HPDE6-E6E7 (cell line): ENCODE measurements at regions not wholly inside any gene's neighbourhood (a gene's known extent, or its start where the extent isn't known, plus 50 kb on each side); places are given as distances from the start of the nearest gene placed in this dataset.
"Not testable (repeated sequence)": the region's sequence is repeated elsewhere in the genome, so short reads cannot be mapped to it uniquely, and the experiment has no call there.

Source experiments
- DNase-seq: peaks from one replicate; pipeline ENCODE4 v3.0.0; 2011; ENCODE audit warnings: missing footprints; ENCODE audit errors: extremely low spot score

- no peak for DNase-seq
These were observed 193.3 kb downstream of the CEP135 start for GRCh38 chr4:56142088-56142487.

- no peak for DNase-seq
These were observed 190.6 kb downstream of the CEP135 start for GRCh38 chr4:56139241-56139827.

GRCh38 chr4:56134834-56135233, 186.1 kb downstream of the CEP135 start:
- DNase-seq: not testable (repeated sequence)

- peak; percentile 7 for DNase-seq
These were observed 185.5 kb downstream of the CEP135 start for GRCh38 chr4:56134266-56134665.

GRCh38 chr4:56132835-56133234, 184.1 kb downstream of the CEP135 start:
- DNase-seq: no peak

- DNase-seq: not testable (repeated sequence)
These were observed 183.4 kb downstream of the CEP135 start for GRCh38 chr4:56132188-56132587.

- DNase-seq: no peak
These were observed 181.9 kb downstream of the CEP135 start for GRCh38 chr4:56130606-56131155.

- DNase-seq: peak; percentile 29
These were observed 180.7 kb downstream of the CEP135 start for GRCh38 chr4:56129431-56129861.

GRCh38 chr4:56128213-56128612, 179.5 kb downstream of the CEP135 start:
- DNase-seq: no peak

GRCh38 chr4:56127716-56128115, 179.0 kb downstream of the CEP135 start:
- no peak for DNase-seq

GRCh38 chr4:56123547-56123946, 174.8 kb downstream of the CEP135 start:
- DNase-seq: no peak

GRCh38 chr4:56123051-56123450, 174.3 kb downstream of the CEP135 start:
- DNase-seq: no peak

GRCh38 chr4:56118845-56119244, 170.1 kb downstream of the CEP135 start:
- DNase-seq: no peak

- no peak for DNase-seq
These were observed 169.3 kb downstream of the CEP135 start for GRCh38 chr4:56118055-56118454.

- DNase-seq: no peak
These were observed 167.2 kb downstream of the CEP135 start for GRCh38 chr4:56115898-56116297.

GRCh38 chr4:56112377-56112776, 163.6 kb downstream of the CEP135 start:
- DNase-seq: no peak

- no peak for DNase-seq
These were observed 157.7 kb downstream of the CEP135 start for GRCh38 chr4:56106180-56107147.

- DNase-seq: no peak
These were observed 155.4 kb downstream of the CEP135 start for GRCh38 chr4:56104188-56104587.

- no peak for DNase-seq
These were observed 153.9 kb downstream of the CEP135 start for GRCh38 chr4:56102601-56103000.

GRCh38 chr4:56099378-56099786, 150.6 kb downstream of the CEP135 start:
- DNase-seq: no peak

- DNase-seq: no peak
These were observed 144.8 kb downstream of the CEP135 start for GRCh38 chr4:56093576-56093975.

GRCh38 chr4:56092540-56092939, 143.8 kb downstream of the CEP135 start:
- DNase-seq: no peak

GRCh38 chr4:56086561-56086960, 137.8 kb downstream of the CEP135 start:
- DNase-seq: no peak
